ENCODE measurements at regions not wholly inside any gene's neighbourhood (a gene's known extent, or its start where the extent isn't known, plus 50 kb on each side); places are given as distances from the start of the nearest gene placed in this dataset.

DNA sequence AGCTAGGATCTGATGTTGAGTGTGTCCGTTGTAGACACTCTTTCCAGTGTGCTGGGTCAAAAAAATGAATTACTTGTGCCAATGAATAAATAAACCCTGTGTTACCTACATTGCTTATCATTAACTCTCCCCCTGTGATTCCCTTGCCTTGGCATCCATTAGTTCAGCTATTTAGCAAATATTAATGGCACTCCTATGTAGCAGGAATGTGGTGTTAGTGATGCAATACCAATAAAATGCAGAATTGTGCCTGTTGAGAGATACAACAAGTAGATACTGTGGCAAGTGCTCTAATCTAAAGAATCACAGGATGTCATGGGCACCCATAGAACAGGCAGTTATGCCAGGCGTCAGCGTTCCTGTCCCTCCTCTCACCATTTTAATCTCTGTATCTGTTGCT is 343.2 kb downstream of the PMP22 start:
- TF ChIP-seq, protein P1, sequence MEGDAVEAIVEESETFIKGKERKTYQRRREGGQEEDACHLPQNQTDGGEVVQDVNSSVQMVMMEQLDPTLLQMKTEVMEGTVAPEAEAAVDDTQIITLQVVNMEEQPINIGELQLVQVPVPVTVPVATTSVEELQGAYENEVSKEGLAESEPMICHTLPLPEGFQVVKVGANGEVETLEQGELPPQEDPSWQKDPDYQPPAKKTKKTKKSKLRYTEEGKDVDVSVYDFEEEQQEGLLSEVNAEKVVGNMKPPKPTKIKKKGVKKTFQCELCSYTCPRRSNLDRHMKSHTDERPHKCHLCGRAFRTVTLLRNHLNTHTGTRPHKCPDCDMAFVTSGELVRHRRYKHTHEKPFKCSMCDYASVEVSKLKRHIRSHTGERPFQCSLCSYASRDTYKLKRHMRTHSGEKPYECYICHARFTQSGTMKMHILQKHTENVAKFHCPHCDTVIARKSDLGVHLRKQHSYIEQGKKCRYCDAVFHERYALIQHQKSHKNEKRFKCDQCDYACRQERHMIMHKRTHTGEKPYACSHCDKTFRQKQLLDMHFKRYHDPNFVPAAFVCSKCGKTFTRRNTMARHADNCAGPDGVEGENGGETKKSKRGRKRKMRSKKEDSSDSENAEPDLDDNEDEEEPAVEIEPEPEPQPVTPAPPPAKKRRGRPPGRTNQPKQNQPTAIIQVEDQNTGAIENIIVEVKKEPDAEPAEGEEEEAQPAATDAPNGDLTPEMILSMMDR (IDR thresholded peaks at IDR 0.05) = no peak
- no peak for TF ChIP-seq POLR2A (IDR thresholded peaks at IDR 0.05)
- no peaks in the 10 kb centered on the region for H3K4me1 ChIP-seq
- H3K27ac ChIP-seq = no peak overlapping the region
- no peaks in the 10 kb centered on the region for H3K9me3 ChIP-seq
- H3K27me3 ChIP-seq = no peaks in the 10 kb centered on the region
- H3K36me3 ChIP-seq = no peaks in the 10 kb centered on the region
- no peak overlapping the region for H3K4me3 ChIP-seq
- DNase-seq = no peak
- intact Hi-C loops (cut with DNase I; ENCODE audit: low total_unique reads) = no loop called here

DNA sequence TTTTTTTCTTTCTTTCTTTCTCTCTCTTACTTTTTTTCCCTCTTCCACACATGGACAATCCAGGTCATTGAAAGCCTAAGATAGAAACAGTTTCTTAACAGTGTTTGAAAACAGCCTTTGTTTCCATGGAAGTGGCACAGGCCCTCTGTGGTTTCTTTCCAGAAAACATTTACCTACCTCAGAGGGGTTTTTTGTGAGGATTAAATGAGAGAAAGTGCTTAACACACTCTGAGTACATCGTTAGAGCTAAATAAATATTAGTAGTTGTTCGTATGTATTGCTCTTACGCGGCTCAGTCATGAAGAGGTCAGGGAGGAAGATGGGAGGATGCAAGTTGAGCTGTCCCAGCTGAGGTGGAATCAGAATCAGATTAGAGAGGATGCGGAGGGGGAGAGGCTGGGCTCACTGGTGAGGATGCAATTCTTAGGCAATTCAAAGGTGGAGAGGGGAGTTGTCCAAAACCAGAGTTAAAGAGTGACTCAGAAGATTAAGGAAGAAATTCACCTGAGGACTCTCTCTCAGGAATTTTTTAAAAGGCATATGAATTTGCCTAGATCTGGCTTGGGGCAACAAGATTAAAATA is 345.4 kb downstream of the PMP22 start:
- intact Hi-C loops (cut with DNase I; ENCODE audit: low total_unique reads) = no loop called here
- DNase-seq = no peak
- no peaks in the 10 kb centered on the region for H3K27me3 ChIP-seq
- TF ChIP-seq, protein P1 (IDR thresholded peaks at IDR 0.05) = no peak
- TF ChIP-seq POLR2A (IDR thresholded peaks at IDR 0.05) = no peak
- H3K4me3 ChIP-seq = no peak overlapping the region
- no peaks in the 10 kb centered on the region for H3K36me3 ChIP-seq
- no peaks in the 10 kb centered on the region for H3K4me1 ChIP-seq
- H3K27ac ChIP-seq = no peak overlapping the region
- no peaks in the 10 kb centered on the region for H3K9me3 ChIP-seq

DNA sequence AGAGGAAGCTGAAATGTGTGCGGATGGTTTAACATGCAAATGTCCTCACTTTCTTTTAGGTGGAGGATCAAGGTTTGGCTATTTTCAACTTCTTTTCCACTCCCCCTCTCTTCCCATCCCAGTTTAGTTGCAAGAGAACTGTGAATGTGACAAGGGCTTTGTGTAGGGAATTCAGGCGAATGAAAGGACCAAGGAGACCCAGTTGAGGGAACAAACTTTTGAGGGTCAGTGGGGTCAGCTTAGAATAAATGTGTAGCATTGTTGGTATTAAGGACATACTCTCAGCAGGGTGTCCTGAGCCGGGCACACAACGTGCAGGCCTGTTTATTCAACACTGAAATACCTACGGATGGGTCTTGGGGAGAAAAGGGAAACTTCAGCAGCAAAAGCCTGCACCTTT is 346.0 kb downstream of the PMP22 start:
- H3K27ac ChIP-seq = no peak overlapping the region
- no peaks in the 10 kb centered on the region for H3K27me3 ChIP-seq
- no peak overlapping the region for H3K4me3 ChIP-seq
- no peaks in the 10 kb centered on the region for H3K4me1 ChIP-seq
- no peaks in the 10 kb centered on the region for H3K36me3 ChIP-seq
- intact Hi-C loops (cut with DNase I; ENCODE audit: low total_unique reads) = no loop called here
- no peak for DNase-seq
- H3K9me3 ChIP-seq = no peaks in the 10 kb centered on the region
- TF ChIP-seq, protein P1 (IDR thresholded peaks at IDR 0.05) = no peak

DNA sequence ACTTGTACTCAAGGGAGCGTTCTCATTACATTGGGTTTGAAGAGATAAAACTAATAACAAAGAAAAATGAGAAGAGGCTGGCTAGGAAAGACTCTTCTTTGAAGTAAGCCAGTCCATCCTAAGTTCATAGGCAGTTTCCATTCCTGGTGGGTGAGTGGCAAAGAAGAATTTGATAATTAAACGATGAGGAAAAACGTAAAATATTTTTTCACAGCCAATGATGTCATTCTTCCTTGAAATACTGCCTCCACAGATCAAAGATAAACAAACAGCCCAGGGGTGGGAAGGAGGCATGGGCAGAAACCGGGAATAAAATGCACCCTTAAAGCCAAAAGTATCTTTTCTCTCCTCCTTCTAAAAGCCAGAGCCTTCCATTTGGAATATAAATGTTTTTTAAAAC is 346.6 kb downstream of the PMP22 start:
- intact Hi-C loops (cut with DNase I; ENCODE audit: low total_unique reads) = no loop called here
- no peaks in the 10 kb centered on the region for H3K27me3 ChIP-seq
- H3K4me3 ChIP-seq = no peak overlapping the region
- H3K9me3 ChIP-seq = no peaks in the 10 kb centered on the region
- DNase-seq = no peak
- no peaks in the 10 kb centered on the region for H3K36me3 ChIP-seq
- TF ChIP-seq POLR2A (IDR thresholded peaks at IDR 0.05) = no peak
- TF ChIP-seq, protein P1 (IDR thresholded peaks at IDR 0.05) = no peak
- no peaks in the 10 kb centered on the region for H3K4me1 ChIP-seq
- no peak overlapping the region for H3K27ac ChIP-seq

DNA sequence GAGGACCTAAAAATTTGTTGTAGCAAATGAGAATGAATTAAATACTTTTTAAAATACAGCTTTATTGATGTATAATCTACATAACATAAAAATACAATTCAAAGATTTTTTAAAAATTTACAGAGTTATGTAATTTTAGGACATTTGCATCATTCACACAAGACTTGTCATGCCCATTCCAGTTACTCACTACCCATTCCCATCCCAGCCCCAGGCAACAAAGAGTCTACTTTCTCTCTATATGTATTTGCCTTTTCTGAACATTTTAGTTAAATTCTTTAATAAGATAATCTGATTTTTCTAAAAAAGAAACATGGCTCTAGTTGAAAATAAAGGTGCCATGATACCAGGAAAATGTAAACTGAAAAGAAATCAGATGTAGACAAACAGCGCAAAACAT is 354.2 kb downstream of the PMP22 start:
- DNase-seq = no peak
- Histone ChIP-seq H3K4me3 (no peak overlapping the region), H3K4me1 (no peaks in the 10 kb centered on the region), H3K36me3 (no peaks in the 10 kb centered on the region), H3K9me3 (no peaks in the 10 kb centered on the region), H3K27me3 (no peaks in the 10 kb centered on the region), H3K27ac (no peak overlapping the region)
- intact Hi-C loops (cut with DNase I; ENCODE audit: low total_unique reads) = no loop called here
- TF ChIP-seq, protein P1 (IDR thresholded peaks at IDR 0.05) = no peak
- TF ChIP-seq POLR2A (IDR thresholded peaks at IDR 0.05) = no peak

All from uterus (tissue), 3 donors.